VCaP (cell line): ENCODE measurements at regions not wholly inside any gene's neighbourhood (a gene's known extent, or its start where the extent isn't known, plus 50 kb on each side); places are given as distances from the start of the nearest gene placed in this dataset.

Source experiments
- H3K27ac ChIP-seq: fragments of 450-650 bp; 2 replicates; pipeline ENCODE4 v1.5.1; 2017
- CTCF ChIP-seq: fragments of 450-650 bp; conservative IDR thresholded peaks from 2 replicates; pipeline ENCODE4 v1.5.1; 2017; ENCODE audit warnings: mild to moderate bottlenecking, moderate library complexity

- H3K27ac ChIP-seq = no peak overlapping the region
- no peak for TF ChIP-seq CTCF
Measured at GRCh38 chr11:111194860-111195568, 50.5 kb upstream of the POU2AF2 start.

GRCh38 chr11:111193924-111194490 lies 51.5 kb upstream of the POU2AF2 start:
- H3K27ac ChIP-seq = no peak overlapping the region
- no peak for TF ChIP-seq CTCF

GRCh38 chr11:111189466-111189865 lies 56.1 kb upstream of the POU2AF2 start:
- H3K27ac ChIP-seq = no peak overlapping the region
- TF ChIP-seq CTCF = no peak

GRCh38 chr11:111186308-111186915 lies 59.1 kb upstream of the POU2AF2 start:
- TF ChIP-seq CTCF = no peak
- H3K27ac ChIP-seq = no peak overlapping the region

GRCh38 chr11:111185266-111185665 lies 60.3 kb upstream of the POU2AF2 start:
- no peak for TF ChIP-seq CTCF
- no peak overlapping the region for H3K27ac ChIP-seq

- no peak for TF ChIP-seq CTCF
- H3K27ac ChIP-seq = no peak overlapping the region
Measured at GRCh38 chr11:111183706-111184105, 61.8 kb upstream of the POU2AF2 start.

GRCh38 chr11:111179184-111179910 lies 66.2 kb upstream of the POU2AF2 start:
- TF ChIP-seq CTCF = no peak
- H3K27ac ChIP-seq = no peak overlapping the region
